LNCaP clone FGC (cell line): ENCODE measurements at regions not wholly inside any gene's neighbourhood (a gene's known extent, or its start where the extent isn't known, plus 50 kb on each side); places are given as distances from the start of the nearest gene placed in this dataset.

Experiments used
- DNase-seq: peaks from one replicate; pipeline ENCODE4 v3.0.0-alpha.2; 2011; ENCODE audit warnings: low read depth
- H3K4me3 ChIP-seq: 2 replicates; pipeline ENCODE4 v1.5.1; 2011; ENCODE audit warnings: mild to moderate bottlenecking, low read depth, low read length, control low read depth
- CTCF ChIP-seq: IDR thresholded peaks from 2 replicates; pipeline ENCODE4 v1.5.1; 2012; ENCODE audit warnings: mild to moderate bottlenecking; ENCODE audit not compliant: control insufficient read depth, insufficient read depth; ENCODE audit errors: extremely low read depth

GRCh38 chr16:51337662-51338061 is 186.6 kb upstream of the SALL1 start:
- no peak for DNase-seq
- no peak overlapping the region for H3K4me3 ChIP-seq
- TF ChIP-seq CTCF: no peak

- H3K4me3 ChIP-seq: no peak overlapping the region
- no peak for TF ChIP-seq CTCF
- no peak for DNase-seq
These were observed 177.7 kb upstream of the SALL1 start for GRCh38 chr16:51328733-51329132.

GRCh38 chr16:51327001-51327400 is 175.9 kb upstream of the SALL1 start:
- no peak for DNase-seq
- no peak overlapping the region for H3K4me3 ChIP-seq
- no peak for TF ChIP-seq CTCF

- no peak for TF ChIP-seq CTCF
- no peak overlapping the region for H3K4me3 ChIP-seq
- no peak for DNase-seq
These were observed 175.2 kb upstream of the SALL1 start for GRCh38 chr16:51326131-51326856.

- H3K4me3 ChIP-seq: no peak overlapping the region
- no peak for TF ChIP-seq CTCF
- no peak for DNase-seq
These were observed 170.2 kb upstream of the SALL1 start for GRCh38 chr16:51321251-51321650.

GRCh38 chr16:51317575-51317974 is 166.5 kb upstream of the SALL1 start:
- DNase-seq: no peak

More at GRCh38 chr16:51317575-51317974, 166.5 kb upstream of the SALL1 start:
- TF ChIP-seq CTCF: no peak
- no peak overlapping the region for H3K4me3 ChIP-seq
